Keratinocyte (primary cell): ENCODE measurements at regions not wholly inside any gene's neighbourhood (a gene's known extent, or its start where the extent isn't known, plus 50 kb on each side); places are given as distances from the start of the nearest gene placed in this dataset.
"Not testable (repeated sequence)": the region's sequence is repeated elsewhere in the genome, so short reads cannot be mapped to it uniquely, and the experiment has no call there.

ENCODE experiments used
- DNase-seq: peaks from one replicate; pipeline ENCODE4 v3.0.0-alpha.2; 2011; ENCODE audit warnings: low read depth, missing footprints, low spot score
- FAIRE-seq: peaks from 2 replicates; lab custom pipeline; 2011; peaks lifted over from hg19 to GRCh38; lab: Jason Lieb, UNC
- H2AFZ ChIP-seq: 2 replicates; pipeline ENCODE4 v1.6.0; 2012; ENCODE audit warnings: low read length, control low read depth, inconsistent platforms; ENCODE audit not compliant: control insufficient read depth
- H3K27ac ChIP-seq: 2 replicates; pipeline ENCODE4 v1.5.1; 2011; ENCODE audit warnings: low read length; ENCODE audit not compliant: control insufficient read depth, insufficient read depth
- H3K27me3 ChIP-seq: 3 replicates; pipeline ENCODE4 v1.6.0; 2011; ENCODE audit warnings: low read length; ENCODE audit not compliant: control insufficient read depth, insufficient read depth; ENCODE audit errors: extremely low read depth
- H3K36me3 ChIP-seq, 2 experiments: 2 replicates in 1 of 2; 3 replicates in 1 of 2; pipeline ENCODE4 v1.5.1; 2011; ENCODE audit warnings: low read length in 2 of 2, mild to moderate bottlenecking in 1 of 2; ENCODE audit not compliant: control insufficient read depth in 2 of 2, insufficient read depth in 2 of 2; ENCODE audit errors: extremely low read depth in 1 of 2
- H3K4me1 ChIP-seq: 3 replicates; pipeline ENCODE4 v1.5.1; 2011; ENCODE audit warnings: low read length; ENCODE audit not compliant: control insufficient read depth, insufficient read depth; ENCODE audit errors: extremely low read depth
- H3K4me2 ChIP-seq: 3 replicates; pipeline ENCODE4 v1.6.0; 2011; ENCODE audit warnings: low read depth, low read length; ENCODE audit not compliant: control insufficient read depth, insufficient read depth; ENCODE audit errors: extremely low read depth
- H3K4me3 ChIP-seq, 3 experiments: fragments of 200-600 bp in 1 of 3; sonication (generic) in 1 of 3; 2 replicates in 2 of 3; 3 replicates in 1 of 3; pipeline ENCODE4 v1.5.1; 2011 to 2016; ENCODE audit warnings: low read length in 3 of 3, mild to moderate bottlenecking in 3 of 3, control low read depth in 2 of 3, inconsistent platforms in 1 of 3, low read depth in 1 of 3, mixed read lengths in 1 of 3, mixed run types in 1 of 3, moderate library complexity in 1 of 3; ENCODE audit not compliant: control insufficient read depth in 2 of 3, insufficient read depth in 2 of 3; ENCODE audit errors: extremely low read depth in 1 of 3
- H3K79me2 ChIP-seq: 2 replicates; pipeline ENCODE4 v1.6.0; 2012; ENCODE audit warnings: low read length; ENCODE audit not compliant: control insufficient read depth, insufficient read depth
- H3K9ac ChIP-seq: 3 replicates; pipeline ENCODE4 v1.6.0; 2011; ENCODE audit warnings: low read length; ENCODE audit not compliant: control insufficient read depth, insufficient read depth; ENCODE audit errors: extremely low read depth
- H3K9me1 ChIP-seq: 3 replicates; pipeline ENCODE4 v1.6.0; 2011; ENCODE audit warnings: low read length; ENCODE audit not compliant: control insufficient read depth, insufficient read depth; ENCODE audit errors: extremely low read depth
- H3K9me3 ChIP-seq: 2 replicates; pipeline ENCODE4 v1.5.1; 2012; ENCODE audit warnings: low read depth, low read length; ENCODE audit not compliant: control insufficient read depth
- H4K20me1 ChIP-seq: 3 replicates; pipeline ENCODE4 v1.6.0; 2011; ENCODE audit warnings: low read length; ENCODE audit not compliant: control insufficient read depth, insufficient read depth; ENCODE audit errors: extremely low read depth
- dilution Hi-C: fragments of 300-500 bp; cut with MboI; formaldehyde crosslinking; loops from one replicate; pipeline ENCODE4 v1.7.0; 2020; ENCODE audit warnings: low sequenced_read_pairs; ENCODE audit not compliant: extremely low pct_ligation_motif_present

DNA sequence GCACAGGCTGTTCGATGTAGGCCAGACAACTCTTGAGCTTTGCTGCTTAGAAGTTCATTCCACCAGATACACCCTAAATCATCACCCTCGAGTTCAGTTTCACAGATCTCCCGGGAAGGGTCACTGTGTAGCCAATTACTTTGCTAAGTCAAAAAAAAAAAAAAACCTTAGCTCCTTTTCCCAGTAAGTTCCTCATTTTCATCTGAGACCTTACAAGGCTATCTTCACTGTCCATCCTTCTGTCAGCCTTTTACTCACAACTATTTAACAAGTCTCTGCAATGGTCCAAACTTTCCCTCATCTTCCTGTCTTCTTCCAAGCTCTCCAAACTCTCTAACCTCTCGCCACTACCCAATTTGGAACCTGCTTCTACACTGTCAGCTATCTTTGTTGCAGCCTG lies 615.9 kb upstream of the DEFB115 start:
- H4K20me1 ChIP-seq, H3K27me3 ChIP-seq, DNase-seq, H2AFZ ChIP-seq, H3K9me1 ChIP-seq, FAIRE-seq, H3K9ac ChIP-seq, dilution Hi-C loops, H3K4me2 ChIP-seq, H3K4me3 ChIP-seq, H3K27ac ChIP-seq, H3K9me3 ChIP-seq, H3K4me1 ChIP-seq, H3K79me2 ChIP-seq, H3K36me3 ChIP-seq: not testable (repeated sequence)

DNA sequence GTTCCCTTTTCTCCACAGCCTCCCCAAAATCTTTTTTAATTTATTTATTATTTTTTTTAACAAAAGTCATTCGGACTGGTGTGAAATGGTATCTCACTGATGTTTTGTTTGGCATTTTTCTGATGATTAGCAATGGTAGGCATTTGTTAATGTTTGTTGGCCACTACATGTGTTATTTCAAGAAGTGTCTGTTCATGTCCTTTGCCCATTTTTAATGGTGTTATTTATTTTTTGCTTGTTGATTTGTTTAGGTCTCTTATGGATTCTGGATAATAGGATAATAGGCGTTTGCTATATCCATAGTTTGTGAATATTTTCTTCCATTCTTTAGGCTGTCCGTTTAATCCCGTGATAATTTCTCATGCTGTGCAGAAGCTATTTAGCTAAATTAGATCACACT lies 596.5 kb upstream of the DEFB115 start:
- H3K27ac ChIP-seq, DNase-seq, H3K27me3 ChIP-seq, H3K9ac ChIP-seq, H3K4me2 ChIP-seq, H4K20me1 ChIP-seq, H3K4me1 ChIP-seq, H2AFZ ChIP-seq, H3K9me3 ChIP-seq, H3K36me3 ChIP-seq, FAIRE-seq, dilution Hi-C loops, H3K79me2 ChIP-seq, H3K4me3 ChIP-seq, H3K9me1 ChIP-seq: not testable (repeated sequence)

DNA sequence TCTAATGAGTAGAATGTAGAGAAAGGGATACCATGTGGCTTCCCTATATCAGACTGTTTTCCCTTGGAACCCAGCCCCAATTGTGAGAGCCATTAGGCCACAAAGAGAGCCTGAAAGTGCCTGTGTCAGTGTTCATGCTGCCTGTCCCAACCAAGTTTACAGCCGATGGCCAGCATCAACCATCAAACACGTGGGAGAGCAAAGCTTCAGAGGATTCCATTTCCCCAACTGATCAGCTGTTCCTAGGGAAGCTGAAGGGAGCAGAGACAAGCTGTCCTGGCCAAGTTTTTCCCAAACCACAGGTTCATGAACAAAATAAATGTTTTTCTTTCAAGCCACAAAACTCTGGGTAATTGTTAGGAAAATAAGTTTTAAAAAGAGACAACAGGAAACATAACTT lies 589.0 kb upstream of the DEFB115 start:
- not testable (repeated sequence) for FAIRE-seq

DNA sequence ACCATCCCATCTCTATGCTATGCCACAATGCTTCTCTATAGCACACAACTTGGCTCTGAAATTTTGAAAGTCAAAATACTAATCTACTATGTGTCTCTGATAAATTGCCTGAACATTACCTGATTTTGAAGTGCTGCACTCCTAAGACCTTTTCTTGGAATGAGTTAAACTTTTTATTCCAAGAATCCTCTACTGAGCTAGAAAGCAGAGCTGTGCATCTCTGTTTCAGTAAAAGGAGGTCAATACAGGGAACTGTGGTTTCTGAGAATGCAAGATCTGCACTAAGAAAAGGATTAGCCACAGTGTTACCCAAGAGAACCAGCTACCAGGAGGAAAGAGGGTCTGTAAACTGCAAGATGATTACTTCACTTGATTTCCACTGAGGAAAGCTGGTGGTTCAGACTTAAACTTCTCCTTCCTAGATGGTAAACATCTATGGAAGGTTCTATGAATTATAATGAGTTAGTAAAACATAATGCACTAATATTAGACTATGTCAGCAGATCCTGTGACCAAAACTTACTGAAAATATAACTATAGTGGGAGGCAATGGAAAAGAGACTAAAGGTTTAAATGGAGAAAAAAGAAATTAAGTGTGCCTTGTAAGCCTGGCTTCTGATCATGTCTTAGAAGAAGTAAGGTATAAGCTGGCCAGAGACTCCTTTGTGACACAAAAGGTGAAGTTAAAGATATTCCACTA lies 588.0 kb upstream of the DEFB115 start:
- H3K36me3 ChIP-seq, FAIRE-seq, H3K27me3 ChIP-seq, dilution Hi-C loops, H3K4me2 ChIP-seq, H3K9me1 ChIP-seq, H3K9me3 ChIP-seq, H3K79me2 ChIP-seq, H2AFZ ChIP-seq, DNase-seq, H3K4me1 ChIP-seq, H3K4me3 ChIP-seq, H3K9ac ChIP-seq, H4K20me1 ChIP-seq, H3K27ac ChIP-seq: not testable (repeated sequence)

More for the DNA sequence above, 589.0 kb upstream of the DEFB115 start:
- dilution Hi-C loops, H3K79me2 ChIP-seq, H2AFZ ChIP-seq, H3K4me2 ChIP-seq, H3K27ac ChIP-seq, H3K9ac ChIP-seq, H3K27me3 ChIP-seq, H3K9me1 ChIP-seq, H3K4me3 ChIP-seq, DNase-seq, H3K36me3 ChIP-seq, H3K4me1 ChIP-seq, H3K9me3 ChIP-seq, H4K20me1 ChIP-seq: not testable (repeated sequence)

DNA sequence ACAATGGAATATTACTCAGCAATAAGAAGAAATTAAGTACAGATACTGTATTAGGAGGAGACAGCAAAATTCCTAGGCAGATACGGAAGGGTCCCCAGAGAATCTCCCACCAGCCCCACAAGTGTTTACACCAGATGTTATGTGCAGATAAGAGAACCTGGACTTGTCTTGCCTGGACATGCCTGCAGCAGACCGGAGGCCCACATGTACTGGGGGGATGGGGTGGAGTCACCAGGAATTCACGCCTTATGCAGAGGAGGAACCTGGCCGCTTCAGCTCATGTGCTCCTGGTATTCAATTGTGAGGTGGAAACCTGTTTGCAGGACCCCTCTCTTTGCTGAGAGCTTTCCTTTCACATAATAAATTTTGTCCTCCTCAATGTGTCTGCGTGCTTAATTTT lies 586.3 kb upstream of the DEFB115 start:
- H3K79me2 ChIP-seq, H4K20me1 ChIP-seq, H3K9ac ChIP-seq, H3K4me3 ChIP-seq, H2AFZ ChIP-seq, H3K9me1 ChIP-seq, H3K36me3 ChIP-seq, FAIRE-seq, H3K27ac ChIP-seq, dilution Hi-C loops, H3K27me3 ChIP-seq, DNase-seq, H3K9me3 ChIP-seq, H3K4me1 ChIP-seq, H3K4me2 ChIP-seq: not testable (repeated sequence)
